Lung (tissue), 11 donors: ENCODE measurements at regions not wholly inside any gene's neighbourhood (a gene's known extent, or its start where the extent isn't known, plus 50 kb on each side); places are given as distances from the start of the nearest gene placed in this dataset.

Experiments
- ATAC-seq: fragments of 200-7000 bp; cut with Tn5 transposase; one replicate; pipeline ENCODE4 v1.9.1; 2020; ENCODE audit warnings: moderate number of reproducible peaks; ENCODE audit not compliant: insufficient read depth, low FRiP score
- DNase-seq, 3 donors: peaks; one replicate each; pipeline ENCODE4 v3.0.0-alpha.2; 2013 to 2017
- H3K27ac ChIP-seq, 2 donors: one replicate each; pipeline ENCODE4 v1.5.1; 2013; ENCODE audit warnings: mild to moderate bottlenecking in 2 of 2, moderate library complexity in 2 of 2, control low read depth in 1 of 2, inconsistent platforms in 1 of 2, low read depth in 1 of 2, low read length in 1 of 2
- H3K27me3 ChIP-seq, 3 donors: one replicate each; pipeline ENCODE4 v1.5.1; 2013; ENCODE audit warnings: low read length in 2 of 3; ENCODE audit not compliant: control insufficient read depth in 3 of 3, insufficient read depth in 3 of 3
- H3K36me3 ChIP-seq, 4 donors: one replicate each; pipeline ENCODE4 v1.5.1; 2013; ENCODE audit warnings: low read length in 4 of 4, mild to moderate bottlenecking in 1 of 4, moderate library complexity in 1 of 4; ENCODE audit not compliant: control insufficient read depth in 4 of 4, insufficient read depth in 4 of 4
- H3K4me1 ChIP-seq, 5 donors: one replicate each; pipeline ENCODE4 v1.5.1; 2013; ENCODE audit warnings: low read length in 5 of 5, mild to moderate bottlenecking in 2 of 5, moderate library complexity in 1 of 5; ENCODE audit not compliant: control insufficient read depth in 5 of 5, insufficient read depth in 5 of 5
- H3K4me3 ChIP-seq: one replicate; pipeline ENCODE4 v1.5.1; 2013; ENCODE audit warnings: mild to moderate bottlenecking, control low read depth, moderate library complexity
- H3K9ac ChIP-seq, 2 donors: one replicate each; pipeline ENCODE4 v1.5.1; 2013; ENCODE audit warnings: low read length in 2 of 2, control low read depth in 1 of 2; ENCODE audit not compliant: insufficient read depth in 1 of 2
- H3K9me3 ChIP-seq, 4 donors: one replicate each; pipeline ENCODE4 v1.5.1; 2013; ENCODE audit warnings: low read length in 3 of 4, mild to moderate bottlenecking in 1 of 4, moderate library complexity in 1 of 4; ENCODE audit not compliant: control insufficient read depth in 4 of 4, insufficient read depth in 3 of 4
- CTCF ChIP-seq: IDR thresholded peaks from 2 replicates; pipeline ENCODE4 v1.5.1; 2012; ENCODE audit warnings: mild to moderate bottlenecking; ENCODE audit errors: control extremely low read depth, extremely low read depth
- WGBS, 2 donors: extraction: QIAGEN DNeasy Blood & Tissue Kit; methylation state at CpG; one replicate each; pipeline ENCODE4 v1.1.7; 2013; 5-methylcytosine and 5-hydroxymethylcytosine counted together
- donor health status: control.
- donor health status: control.
- donor health status: Bipolar disorder and iron deficiency.
- donor health status: healthy.
- donor health status: DM: yes; HTN: yes; CAD: no.

- no peak overlapping the region for H3K9ac ChIP-seq
- WGBS, 2 donors, result 54 to 63% methylated on average over 4 to 5 of the region's 5 CpGs
These were observed 2245.1 kb downstream of the PCDH9 start for GRCh38 chr13:64985075-64985474.

GRCh38 chr13:64962404-64962803 is 2267.7 kb downstream of the PCDH9 start:
- no peak overlapping the region for H3K4me3 ChIP-seq
- 71 to 88% methylated on average over 1 of the region's 1 CpG for WGBS, 2 donors
- DNase-seq, result no peak
- H3K4me1 ChIP-seq, result no peaks in the 10 kb centered on the region
- H3K36me3 ChIP-seq, result no peaks in the 10 kb centered on the region
- no peak for ATAC-seq
- peaks cover 0 to 5% (median 0%) of the 10 kb centered on the region in 4 donors for H3K9me3 ChIP-seq
- H3K27me3 ChIP-seq, result no peaks in the 10 kb centered on the region
- no peak for TF ChIP-seq CTCF
- no peak overlapping the region for H3K9ac ChIP-seq
- no peak overlapping the region for H3K27ac ChIP-seq

More at GRCh38 chr13:64985075-64985474, 2245.1 kb downstream of the PCDH9 start:
- H3K4me1 ChIP-seq, result no peaks in the 10 kb centered on the region
- H3K9me3 ChIP-seq, result peaks cover 0 to 4% (median under 1%) of the 10 kb centered on the region in 4 donors
- ATAC-seq (no peak), DNase-seq (no peak)
- no peak for TF ChIP-seq CTCF
- H3K36me3 ChIP-seq, result no peaks in the 10 kb centered on the region
- H3K27me3 ChIP-seq, result no peaks in the 10 kb centered on the region
- no peak overlapping the region for H3K27ac ChIP-seq
- H3K4me3 ChIP-seq, result no peak overlapping the region

GRCh38 chr13:64959276-64959675 is 2270.9 kb downstream of the PCDH9 start:
- WGBS, 2 donors, result 95 to 97% methylated on average over 15 of the region's 15 CpGs
- no peaks in the 10 kb centered on the region for H3K36me3 ChIP-seq
- TF ChIP-seq CTCF, result no peak
- H3K9ac ChIP-seq, result no peak overlapping the region
- no peak overlapping the region for H3K4me3 ChIP-seq
- no peak overlapping the region for H3K27ac ChIP-seq
- peaks cover 0 to 5% (median 0%) of the 10 kb centered on the region in 4 donors for H3K9me3 ChIP-seq
- H3K27me3 ChIP-seq, result no peaks in the 10 kb centered on the region
- ATAC-seq (no peak), DNase-seq (no peak)
- no peaks in the 10 kb centered on the region for H3K4me1 ChIP-seq

GRCh38 chr13:64958106-64958505 is 2272.0 kb downstream of the PCDH9 start:
- Histone ChIP-seq H3K4me1 (no peaks in the 10 kb centered on the region), H3K9me3 (peaks cover 0 to 5% (median 0%) of the 10 kb centered on the region in 4 donors), H3K27me3 (no peaks in the 10 kb centered on the region), H3K9ac (no peak overlapping the region), H3K4me3 (no peak overlapping the region), H3K36me3 (no peaks in the 10 kb centered on the region), H3K27ac (no peak overlapping the region)
- WGBS, 2 donors, result 91 to 94% methylated on average over 16 of the region's 16 CpGs
- no peak for TF ChIP-seq CTCF
- ATAC-seq (no peak), DNase-seq (no peak)
